ENCODE measurements at regions not wholly inside any gene's neighbourhood (a gene's known extent, or its start where the extent isn't known, plus 50 kb on each side); places are given as distances from the start of the nearest gene placed in this dataset.
"Not testable (repeated sequence)": the region's sequence is repeated elsewhere in the genome, so short reads cannot be mapped to it uniquely, and the experiment has no call there.

DNA sequence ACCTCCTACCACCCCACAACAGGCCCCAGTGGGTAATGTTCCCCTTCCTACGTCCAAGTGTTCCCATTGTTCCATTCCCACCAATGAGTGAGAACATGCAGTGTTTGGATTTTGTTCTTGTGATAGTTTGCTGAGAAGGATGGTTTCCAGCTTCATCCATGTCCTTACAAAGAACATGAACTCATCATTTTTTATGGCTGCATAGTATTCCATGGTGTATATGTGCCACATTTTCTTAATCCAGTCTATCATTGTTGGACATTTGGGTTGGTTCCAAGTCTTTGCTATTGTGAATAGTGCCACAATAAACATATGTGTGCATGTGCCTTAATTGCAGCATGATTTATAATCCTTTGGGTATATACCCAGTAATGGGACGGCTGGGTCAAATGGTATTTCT lies 81.6 kb downstream of the P2RY10 start:
- DNase-seq (ENCODE audit: insufficient read length, low spot score); FAIRE-seq: not testable (repeated sequence)

DNA sequence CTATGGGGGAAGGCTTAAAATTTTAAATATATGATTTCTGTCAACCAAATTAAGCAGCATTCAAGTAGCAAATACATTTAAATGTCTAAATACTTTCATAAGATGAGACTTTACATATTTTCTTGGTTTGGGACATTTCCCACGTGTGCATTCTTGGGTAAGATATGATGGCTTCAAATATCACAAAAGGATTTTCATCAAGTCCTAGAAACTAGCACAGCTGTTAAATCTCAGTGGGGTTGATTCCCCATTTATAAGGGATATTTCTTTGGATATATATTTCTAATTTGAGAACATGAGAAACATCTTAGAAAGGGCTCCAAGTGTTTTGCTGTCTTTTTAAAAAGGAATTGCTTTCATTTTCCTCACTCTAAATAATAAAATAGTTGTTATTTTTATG lies 90.2 kb downstream of the P2RY10 start:
- no peak for DNase-seq (ENCODE audit: insufficient read length, low spot score)

DNA sequence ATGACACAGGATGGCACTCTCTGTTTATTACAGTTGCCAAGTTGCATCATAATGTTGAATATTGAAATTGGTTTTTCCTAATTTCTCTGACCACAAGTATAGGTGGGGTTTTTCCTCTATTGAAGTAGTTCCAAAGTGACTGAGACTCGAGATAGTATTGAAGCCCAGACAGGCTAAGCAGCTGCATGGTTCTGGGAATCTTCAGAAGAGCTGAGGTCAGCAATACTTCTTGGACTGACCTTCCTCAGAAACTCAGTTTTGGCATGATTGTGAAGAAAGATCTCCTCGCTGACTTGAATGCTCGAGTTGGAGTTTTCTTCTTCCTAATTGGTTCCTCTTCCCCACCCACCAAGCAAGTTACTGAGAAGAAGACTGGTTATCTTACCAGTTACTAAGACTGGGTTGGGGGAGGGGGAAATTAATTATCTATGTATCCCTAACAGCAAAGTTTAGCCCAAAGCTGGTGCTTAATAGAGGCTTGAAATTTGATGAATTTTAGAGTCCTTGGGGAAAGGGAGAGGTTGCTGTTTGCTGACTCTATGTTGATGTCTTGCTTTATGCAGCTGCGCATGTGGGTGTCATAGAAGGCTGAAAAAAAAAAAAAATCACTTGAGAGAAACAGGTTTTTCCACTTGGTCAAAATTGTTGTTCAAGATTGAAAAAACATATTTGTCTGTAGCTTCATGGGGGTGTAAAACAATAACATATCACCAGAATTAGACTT lies 91.1 kb downstream of the P2RY10 start:
- DNase-seq (ENCODE audit: insufficient read length, low spot score) (no peak), FAIRE-seq (peak; percentile 55)

More for the DNA sequence above, 90.2 kb downstream of the P2RY10 start:
- FAIRE-seq, result no peak

DNA sequence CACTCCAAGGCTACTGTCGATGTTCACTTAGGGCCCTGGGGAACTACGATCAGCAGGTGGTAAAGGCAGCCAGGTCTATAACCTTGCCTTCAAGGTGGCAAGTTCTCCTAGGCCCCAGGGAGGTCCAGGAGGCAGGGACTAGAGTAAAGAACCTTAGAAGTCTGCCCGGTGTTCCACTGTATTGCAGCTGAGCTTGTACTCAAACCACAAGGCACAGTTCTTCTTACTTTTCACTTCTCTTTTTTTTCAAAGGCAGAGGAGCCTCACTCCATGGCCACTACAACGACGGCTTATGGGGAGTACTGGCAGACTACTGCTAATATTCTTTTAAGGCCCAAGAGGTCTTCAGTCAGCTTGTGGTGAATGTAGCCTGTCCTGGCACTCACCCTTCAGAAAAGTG lies 78.8 kb upstream of the GPR174 start:
- no peak for DNase-seq (ENCODE audit: insufficient read length, low spot score)

DNA sequence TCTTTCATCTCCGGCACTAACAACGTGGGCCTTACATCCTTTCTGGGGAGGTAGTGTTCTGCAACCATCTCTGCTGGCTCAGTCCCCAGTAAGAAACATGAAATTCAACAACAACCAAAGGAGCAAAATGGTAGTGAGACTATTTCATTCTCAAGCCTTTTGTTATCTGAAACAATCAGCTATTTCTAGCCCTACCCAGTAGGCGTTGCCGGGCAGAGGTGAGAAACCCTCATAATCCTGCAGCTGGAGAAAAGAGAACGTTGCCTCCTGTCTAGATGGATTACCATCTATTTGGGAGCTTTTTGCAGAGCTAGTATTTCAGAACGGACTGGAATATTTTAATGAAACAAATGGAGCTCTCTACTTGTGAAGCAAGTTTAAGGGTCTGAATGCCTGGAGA lies 66.4 kb upstream of the GPR174 start:
- FAIRE-seq (peak; percentile 18), DNase-seq (ENCODE audit: insufficient read length, low spot score) (no peak)

More for the DNA sequence above, 78.8 kb upstream of the GPR174 start:
- peak; percentile 89 for FAIRE-seq

- DNase-seq (ENCODE audit: insufficient read length, low spot score) (no peak), FAIRE-seq (no peak)
Observed at GRCh38 chrX:79079477-79079876, 65.0 kb upstream of the GPR174 start.

DNA sequence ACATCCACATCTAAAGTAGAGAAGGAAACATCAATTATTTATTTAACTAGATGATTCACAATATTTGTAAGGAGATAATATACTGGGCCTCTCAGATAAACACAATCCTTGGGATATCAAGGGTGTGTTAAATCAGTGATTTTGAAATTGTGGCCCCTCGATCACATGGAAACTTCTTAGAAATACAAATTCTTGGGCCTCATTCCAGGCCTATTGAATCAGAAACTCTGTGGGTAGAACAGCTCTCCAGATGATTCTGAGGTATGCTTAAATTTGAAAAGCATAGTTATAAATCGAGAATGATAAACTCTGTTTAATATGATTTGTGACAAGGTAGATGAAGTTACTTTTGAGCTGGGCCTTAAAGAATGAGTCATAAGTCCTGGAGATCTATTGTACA lies 64.3 kb upstream of the GPR174 start:
- DNase-seq (ENCODE audit: insufficient read length, low spot score), result no peak
- peak; percentile 62 for FAIRE-seq

- FAIRE-seq (peak; percentile 98), DNase-seq (ENCODE audit: insufficient read length, low spot score) (no peak)
Observed at GRCh38 chrX:79081895-79082512, 62.5 kb upstream of the GPR174 start.

DNA sequence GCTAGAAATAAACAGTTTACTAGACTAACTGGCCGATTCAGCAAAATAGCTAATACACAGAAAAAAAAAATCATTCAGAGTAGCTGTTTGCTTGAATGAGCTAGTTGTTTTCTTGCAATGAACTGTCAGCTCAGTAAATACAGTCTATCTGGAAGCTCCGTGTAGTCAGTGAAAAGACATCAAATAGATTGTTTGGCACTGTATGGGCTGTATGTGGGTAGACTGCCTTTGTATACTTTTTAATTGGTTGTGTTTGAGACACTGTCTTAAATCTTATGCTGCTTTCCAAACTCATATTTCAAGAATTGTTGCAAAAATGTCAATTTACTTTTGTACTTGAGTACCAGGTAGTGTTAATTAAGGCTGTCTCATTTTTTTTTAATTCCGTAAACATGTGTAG lies 61.6 kb upstream of the GPR174 start:
- peak; percentile 70 for FAIRE-seq

DNA sequence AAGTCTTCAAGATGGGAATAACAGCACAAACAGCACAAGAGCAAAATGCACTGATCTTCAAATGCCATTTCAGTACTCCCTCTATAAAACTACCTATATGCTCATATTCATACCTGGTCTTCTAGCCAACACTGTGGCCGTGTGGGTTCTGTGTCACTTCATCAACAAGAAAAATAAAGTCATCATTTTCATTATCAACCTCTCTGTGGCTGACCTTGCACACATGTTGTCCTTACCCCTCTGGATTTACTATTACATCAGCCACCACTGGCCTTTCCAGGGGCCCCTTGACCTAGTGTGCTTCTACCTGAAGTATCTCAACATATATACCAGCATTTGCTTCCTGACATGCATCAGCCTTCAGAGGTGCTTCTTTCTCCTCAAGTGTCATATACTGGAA lies 59.6 kb upstream of the GPR174 start:
- DNase-seq (ENCODE audit: insufficient read length, low spot score) (no peak), FAIRE-seq (no peak)

More for the DNA sequence above, 61.6 kb upstream of the GPR174 start:
- DNase-seq (ENCODE audit: insufficient read length, low spot score), result no peak

GRCh38 chrX:79089896-79090584 lies 54.4 kb upstream of the GPR174 start:
- DNase-seq (ENCODE audit: insufficient read length, low spot score) (no peak), FAIRE-seq (no peak)

- no peak for DNase-seq (ENCODE audit: insufficient read length, low spot score)
- FAIRE-seq, result peak; percentile 58
Observed at GRCh38 chrX:79094075-79094832, 50.2 kb upstream of the GPR174 start.
